ENCODE measurements at regions not wholly inside any gene's neighbourhood (a gene's known extent, or its start where the extent isn't known, plus 50 kb on each side); places are given as distances from the start of the nearest gene placed in this dataset.
"Not testable (repeated sequence)": the region's sequence is repeated elsewhere in the genome, so short reads cannot be mapped to it uniquely, and the experiment has no call there.

DNA sequence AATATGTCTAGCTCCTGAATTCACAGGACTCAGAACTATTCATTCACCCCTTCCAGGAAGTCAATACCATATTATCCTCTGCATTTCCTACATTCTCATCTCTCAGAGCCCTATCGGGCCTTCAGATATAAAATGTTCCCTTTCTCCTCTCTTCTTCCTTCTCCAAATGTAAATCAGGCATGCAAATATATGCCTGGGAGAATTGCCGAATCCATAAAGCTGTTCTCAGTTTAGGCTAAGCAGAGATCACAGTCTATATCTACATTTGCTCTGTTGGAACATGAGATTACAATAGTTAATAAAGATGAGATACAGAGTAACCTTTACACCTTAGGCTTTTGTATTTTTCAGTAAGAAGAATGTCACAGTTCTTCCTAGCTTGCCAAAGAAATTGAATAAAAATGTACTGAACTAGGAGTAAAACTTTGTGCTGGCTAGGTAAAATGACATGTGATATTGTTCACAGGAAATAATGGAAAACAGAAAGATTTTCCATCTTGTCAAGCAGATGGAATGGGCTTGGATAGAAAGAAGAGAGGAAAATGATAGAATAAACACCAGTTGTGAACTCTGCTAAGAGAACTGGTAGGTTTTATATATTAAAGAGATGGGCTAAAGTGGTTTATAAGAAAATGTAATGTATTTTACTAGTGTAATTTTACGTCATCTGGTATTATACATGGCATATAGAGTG, 161.5 kb downstream of the NRIP1 start:
- intact Hi-C loops (cut with micrococcal nuclease), result no loop called here

DNA sequence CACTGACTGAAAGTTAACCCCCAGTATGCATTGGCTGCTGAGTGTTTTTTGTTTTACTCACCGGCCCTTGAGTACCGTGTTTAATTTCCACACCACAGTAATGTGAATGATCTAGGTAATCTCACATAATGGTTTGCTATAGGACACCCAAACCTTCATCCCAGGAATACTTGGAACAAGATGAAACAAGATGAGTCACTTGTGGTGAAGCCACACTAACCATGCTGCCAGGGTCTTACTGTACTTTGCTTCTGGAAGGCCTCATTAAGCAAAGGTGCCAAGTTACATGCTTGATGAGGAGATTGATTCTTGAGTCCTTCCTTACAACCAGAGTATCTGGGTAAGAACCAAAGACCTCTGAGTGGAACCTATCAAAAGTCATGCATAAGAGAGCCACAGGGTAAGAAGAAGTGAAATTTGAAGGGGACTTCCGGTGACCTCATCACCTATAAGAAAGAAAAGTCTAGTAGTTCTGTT, 163.3 kb downstream of the NRIP1 start:
- intact Hi-C loops (cut with micrococcal nuclease), result no loop called here

DNA sequence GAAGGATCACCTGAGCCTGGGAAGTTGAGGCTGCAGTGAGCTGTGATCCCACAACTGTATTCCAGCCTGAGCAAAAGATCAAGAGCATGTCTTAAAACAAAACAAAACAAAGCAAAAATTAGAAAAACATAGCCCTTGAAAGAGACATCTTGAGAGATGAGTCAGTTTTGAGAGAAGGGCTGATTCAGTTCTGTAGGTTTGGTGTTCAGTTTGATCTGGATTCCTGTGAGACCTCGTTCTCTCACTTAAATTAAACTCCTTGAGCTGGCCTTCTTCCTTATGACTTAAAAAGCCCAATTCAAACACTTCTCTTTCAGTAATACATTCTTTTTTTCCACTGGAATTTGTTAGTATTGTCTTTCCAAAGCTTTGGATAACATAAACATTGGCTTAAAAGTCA, 164.2 kb downstream of the NRIP1 start:
- intact Hi-C loops (cut with micrococcal nuclease), result no loop called here

GRCh38 chr21:14900058-14900457, 164.7 kb downstream of the NRIP1 start:
- intact Hi-C loops (cut with micrococcal nuclease), result no loop called here

DNA sequence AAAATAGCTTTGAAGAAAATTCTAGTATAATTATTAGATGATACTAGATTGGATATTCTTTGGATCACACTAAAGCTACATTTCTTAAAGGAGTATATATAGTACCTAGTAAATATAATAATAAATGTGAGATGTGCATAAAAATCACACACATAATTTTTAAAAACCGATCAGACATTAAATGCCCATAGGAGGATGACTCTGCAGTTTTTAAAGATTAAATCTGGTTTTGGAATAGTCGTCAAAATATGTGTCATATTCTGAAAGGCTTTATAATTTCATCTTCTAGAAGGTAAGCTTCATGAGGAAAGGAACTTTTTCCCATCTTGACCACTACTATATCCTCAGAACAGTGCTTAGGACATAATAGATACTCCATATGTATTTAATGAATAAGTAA, 169.0 kb downstream of the NRIP1 start:
- intact Hi-C loops (cut with micrococcal nuclease), result no loop called here

GRCh38 chr21:14890141-14890540, 174.7 kb downstream of the NRIP1 start:
- intact Hi-C loops (cut with micrococcal nuclease), result no loop called here

DNA sequence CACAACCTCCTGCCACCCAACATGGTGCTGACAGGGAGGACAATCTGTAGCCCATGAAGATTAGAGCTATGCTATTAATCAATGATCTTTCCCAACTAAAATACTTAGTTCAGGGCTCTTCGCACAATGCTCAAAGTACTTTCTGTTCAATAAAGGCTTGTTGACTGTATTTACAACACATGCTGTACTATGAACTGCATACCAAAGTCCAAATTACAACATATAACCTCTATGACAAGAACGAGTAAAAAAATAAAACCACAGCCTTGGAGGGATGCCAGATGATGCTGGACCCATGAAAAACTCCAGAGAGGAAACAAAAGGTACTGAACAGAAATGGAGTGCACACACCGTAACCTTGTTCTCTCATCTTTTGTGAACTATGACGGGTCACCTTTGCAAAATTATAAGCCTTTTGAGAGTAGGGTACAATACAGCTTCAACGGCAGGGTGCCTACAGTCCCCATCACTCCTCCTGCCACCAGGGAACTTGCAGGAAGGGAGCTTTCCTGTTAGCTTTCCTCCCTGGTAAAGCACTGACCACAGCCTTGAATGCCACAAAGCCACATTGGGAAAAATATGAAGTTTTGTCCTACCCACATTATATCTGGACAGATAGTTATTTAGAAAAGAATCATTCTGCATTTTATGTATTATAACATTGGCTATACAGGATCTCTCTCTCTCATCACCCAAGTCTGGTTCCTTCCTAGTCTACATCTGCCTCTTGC, 175.6 kb downstream of the NRIP1 start:
- intact Hi-C loops (cut with micrococcal nuclease), result no loop called here

GRCh38 chr21:14888202-14888601, 176.6 kb downstream of the NRIP1 start:
- intact Hi-C loops (cut with micrococcal nuclease), result no loop called here

DNA sequence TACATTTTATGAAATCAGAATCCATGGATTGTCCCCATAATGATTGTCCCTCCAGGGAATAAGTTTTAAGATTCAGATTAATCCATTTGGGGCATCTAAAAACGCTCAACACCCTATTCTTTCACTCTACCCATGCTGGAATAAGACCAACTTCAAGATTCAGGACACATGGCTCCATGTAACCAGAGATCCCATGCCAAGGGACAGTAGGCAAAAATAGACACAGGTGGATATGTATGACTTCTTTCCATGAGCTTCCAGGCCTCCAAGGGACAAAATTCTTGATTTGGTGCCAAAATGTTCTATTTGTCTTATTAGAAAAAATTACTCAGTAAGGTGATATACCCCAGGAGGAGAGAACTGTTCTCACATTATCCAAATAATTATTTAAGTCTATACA, 178.8 kb downstream of the NRIP1 start:
- intact Hi-C loops (cut with micrococcal nuclease), result no loop called here

DNA sequence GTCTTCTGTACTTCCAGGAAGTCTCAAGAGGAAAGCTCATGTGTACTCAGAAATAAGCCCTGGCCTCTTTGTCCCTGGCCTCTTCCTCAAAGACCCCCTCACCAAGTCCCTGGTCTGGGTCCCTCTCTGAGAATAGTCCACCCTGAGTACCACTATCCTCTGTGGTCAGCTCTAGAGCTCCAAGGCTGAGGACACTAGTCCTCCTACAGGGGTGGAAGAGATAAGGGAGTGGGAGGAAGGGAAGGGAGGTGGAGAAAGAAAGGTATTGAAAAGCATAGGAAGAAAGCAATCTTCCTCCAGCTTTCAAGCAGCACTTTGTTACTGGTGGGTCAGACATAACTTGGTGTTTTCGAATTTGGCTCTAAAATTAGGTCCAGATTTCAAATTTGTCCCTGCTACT, 181.4 kb downstream of the NRIP1 start:
- intact Hi-C loops (cut with micrococcal nuclease), result no loop called here

DNA sequence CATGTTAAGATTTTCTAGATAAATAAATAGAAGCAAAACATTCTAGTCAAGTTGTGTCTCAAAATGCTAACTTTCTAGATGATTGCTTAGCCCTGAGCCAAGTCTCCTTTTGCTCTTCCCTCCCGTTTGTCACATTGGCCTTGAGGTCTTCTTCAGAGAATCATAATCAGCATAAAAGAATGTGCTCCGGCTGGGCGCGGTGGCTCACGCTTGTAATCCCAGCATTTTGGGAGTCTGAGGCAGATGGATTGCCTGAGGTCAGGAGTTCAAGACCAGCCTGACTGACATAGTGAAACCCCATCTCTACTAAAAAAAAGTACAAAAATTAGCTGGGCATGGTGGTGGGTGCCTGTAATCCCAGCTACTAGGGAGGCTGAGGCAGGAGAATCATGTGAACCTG, 182.3 kb downstream of the NRIP1 start:
- intact Hi-C loops (cut with micrococcal nuclease), result not testable (repeated sequence)

GRCh38 chr21:14881863-14882499, 182.8 kb downstream of the NRIP1 start:
- intact Hi-C loops (cut with micrococcal nuclease), result no loop called here

- intact Hi-C loops (cut with micrococcal nuclease), result no loop called here
These were observed 183.9 kb downstream of the NRIP1 start for GRCh38 chr21:14880922-14881321.

DNA sequence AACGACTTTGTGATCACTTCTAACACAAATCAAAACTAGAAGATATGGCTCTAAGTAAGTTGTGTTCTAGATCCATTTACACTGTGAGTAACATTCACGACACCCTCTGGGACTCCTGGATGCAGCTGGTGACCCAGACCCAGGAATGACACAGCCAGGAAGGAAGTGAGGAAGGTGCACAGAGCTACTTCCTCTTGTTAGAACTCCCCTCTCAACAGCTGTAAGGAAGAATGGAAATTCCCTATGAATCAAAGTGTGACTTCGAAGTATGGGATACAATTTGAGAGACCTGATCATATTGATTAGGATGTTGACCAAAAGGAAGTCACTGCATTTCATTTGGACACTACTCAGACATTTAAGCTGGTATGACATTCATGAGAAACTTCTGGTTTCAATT, 185.3 kb downstream of the NRIP1 start:
- intact Hi-C loops (cut with micrococcal nuclease), result no loop called here

DNA sequence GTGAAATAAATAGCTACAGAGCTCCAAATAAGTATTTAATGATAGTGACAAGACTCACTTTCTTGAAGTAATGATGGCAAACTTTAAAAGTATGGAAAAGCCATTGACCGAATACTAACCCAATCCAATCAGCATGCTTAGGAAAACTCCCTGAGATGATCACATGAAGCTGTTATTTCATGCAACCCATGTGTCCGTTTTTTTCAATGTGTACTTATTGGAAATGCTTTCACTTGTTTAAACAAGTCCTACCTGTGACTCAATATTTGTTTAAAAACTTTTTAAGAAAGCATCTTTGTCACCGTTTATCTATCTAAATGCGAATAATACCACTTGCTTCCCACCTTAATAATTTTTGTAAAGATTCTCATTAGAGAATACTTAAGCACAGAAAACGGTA, 185.8 kb downstream of the NRIP1 start:
- intact Hi-C loops (cut with micrococcal nuclease), result no loop called here

- intact Hi-C loops (cut with micrococcal nuclease), result no loop called here
These were observed 187.1 kb downstream of the NRIP1 start for GRCh38 chr21:14877581-14878228.

DNA sequence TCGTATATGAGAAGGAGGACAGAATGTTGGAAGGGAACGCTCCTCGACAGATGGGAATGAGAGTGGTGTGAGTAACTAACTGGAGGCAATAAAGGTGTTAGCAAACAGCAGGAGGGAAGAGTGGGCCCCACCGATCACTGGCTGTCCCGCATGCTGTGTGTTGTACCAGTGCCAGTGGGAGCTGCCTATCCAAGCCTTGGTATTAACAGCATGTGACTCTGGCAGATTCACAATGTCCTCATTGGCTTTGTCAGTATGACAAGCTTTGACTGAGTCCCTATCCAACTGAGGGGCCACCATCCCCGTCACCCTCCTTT, 188.3 kb downstream of the NRIP1 start:
- intact Hi-C loops (cut with micrococcal nuclease), result no loop called here

DNA sequence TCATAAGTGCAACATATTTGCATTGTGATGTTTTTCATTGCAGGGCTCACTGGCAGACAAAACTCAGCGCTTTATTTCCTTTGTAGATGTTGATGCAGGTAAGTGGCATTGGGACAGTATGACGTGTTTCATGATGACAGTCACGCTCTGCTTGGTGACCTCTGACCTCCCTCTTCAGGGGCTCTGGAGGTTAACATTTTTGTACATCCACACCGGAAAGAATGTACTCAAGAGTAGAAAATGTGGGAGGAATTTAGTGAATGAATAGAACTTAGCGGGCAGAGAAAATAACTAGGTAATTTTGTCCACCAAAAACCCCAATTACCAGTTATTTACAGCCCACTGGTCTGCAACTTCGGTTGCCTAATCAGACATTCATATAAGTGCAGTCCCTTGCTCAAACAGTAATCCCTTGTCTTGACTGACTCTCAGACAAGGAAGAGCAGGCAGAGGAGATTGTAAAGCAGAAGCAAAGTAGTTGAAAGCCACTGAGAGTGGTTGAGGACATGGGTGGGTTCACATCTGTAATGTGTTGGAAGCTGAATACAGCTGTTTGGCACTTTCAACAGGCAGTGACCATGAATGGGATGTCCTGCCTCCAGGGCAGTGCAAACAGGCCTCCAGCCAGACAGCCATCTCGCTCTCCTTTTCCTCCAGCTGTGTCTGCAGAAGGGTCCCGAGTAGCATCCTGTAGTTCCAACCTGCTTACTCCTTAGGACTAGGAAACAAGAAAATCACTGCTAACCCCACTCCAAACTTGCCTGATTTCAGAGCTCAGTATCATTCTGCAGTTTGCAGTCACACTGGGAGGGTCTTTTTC, 188.9 kb downstream of the NRIP1 start:
- intact Hi-C loops (cut with micrococcal nuclease), result no loop called here

DNA sequence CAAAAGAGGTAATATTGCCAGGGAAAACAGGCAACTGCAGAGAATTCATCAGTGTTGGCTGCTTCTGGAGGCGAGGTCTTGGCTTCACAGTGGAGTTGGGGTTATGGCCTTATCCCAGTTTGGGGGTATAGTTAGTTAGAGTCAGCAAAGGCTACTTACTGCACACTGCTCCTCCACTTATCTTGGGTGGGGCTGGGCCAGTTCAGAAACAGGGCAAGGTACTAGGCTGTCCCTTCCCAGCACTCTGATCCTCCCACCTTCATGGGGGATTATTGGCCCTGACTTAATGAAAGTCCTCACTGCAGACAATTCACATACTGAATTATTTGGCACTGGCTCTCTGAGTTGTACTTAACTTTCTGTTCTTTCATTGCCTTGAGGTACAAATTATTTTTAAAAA, 189.6 kb downstream of the NRIP1 start:
- intact Hi-C loops (cut with micrococcal nuclease), result no loop called here

DNA sequence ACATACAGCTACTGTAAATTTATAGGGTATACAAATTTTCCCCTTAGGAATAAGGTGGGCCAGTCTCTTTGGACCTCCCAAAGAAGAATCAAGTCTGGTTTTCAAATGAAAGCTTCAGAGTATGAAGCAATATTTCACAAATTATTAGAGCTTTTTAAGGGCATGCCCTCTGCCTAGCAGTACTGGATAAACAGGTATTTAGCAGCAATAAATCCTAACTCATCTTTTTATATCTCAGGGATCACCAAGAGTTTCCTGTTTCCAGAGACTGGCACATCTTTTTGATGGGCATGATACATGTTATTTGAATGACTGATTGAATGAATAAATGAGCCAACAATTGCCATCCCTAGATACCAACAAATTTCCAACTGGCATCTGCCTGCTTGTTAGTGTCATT, 190.4 kb downstream of the NRIP1 start:
- intact Hi-C loops (cut with micrococcal nuclease), result no loop called here

GRCh38 chr21:14871861-14872260, 192.9 kb downstream of the NRIP1 start:
- intact Hi-C loops (cut with micrococcal nuclease), result no loop called here

DNA sequence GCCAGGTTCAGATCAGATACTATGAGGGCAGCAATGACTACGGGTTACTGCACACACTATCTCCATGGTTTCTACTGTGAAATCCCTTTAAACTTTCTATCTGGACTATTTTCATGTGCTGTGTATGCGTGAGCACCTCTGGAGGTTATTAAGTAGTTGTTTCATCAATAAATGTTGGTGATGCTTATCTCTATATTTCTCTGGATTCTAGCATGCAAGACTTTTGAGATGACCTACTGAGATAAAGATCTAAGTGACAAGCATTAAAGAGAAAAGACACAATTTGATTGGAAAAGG, 194.0 kb downstream of the NRIP1 start:
- intact Hi-C loops (cut with micrococcal nuclease), result no loop called here

All from T-helper 2 cell treated with Interferon-gamma antibody and Interleukin-4, amounts not matched to agents 100 ng/mL and 5 ng/mL, for 36 hours (primary cell).